Fibroblast of the aortic adventitia (primary cell): ENCODE measurements at regions not wholly inside any gene's neighbourhood (a gene's known extent, or its start where the extent isn't known, plus 50 kb on each side); places are given as distances from the start of the nearest gene placed in this dataset.

ENCODE experiments used
- DNase-seq: peaks from one replicate; pipeline ENCODE4 v3.0.0-alpha.2; 2010; ENCODE audit warnings: low read depth
- H3K4me3 ChIP-seq: 2 replicates; pipeline ENCODE4 v1.5.1; 2011; ENCODE audit warnings: low read depth, mild to moderate bottlenecking, control low read depth, low read length, moderate library complexity
- CTCF ChIP-seq: IDR thresholded peaks from 2 replicates; pipeline ENCODE4 v1.5.1; 2011; ENCODE audit warnings: mild to moderate bottlenecking, low read length, control low read depth, inconsistent platforms; ENCODE audit not compliant: insufficient read depth

DNA sequence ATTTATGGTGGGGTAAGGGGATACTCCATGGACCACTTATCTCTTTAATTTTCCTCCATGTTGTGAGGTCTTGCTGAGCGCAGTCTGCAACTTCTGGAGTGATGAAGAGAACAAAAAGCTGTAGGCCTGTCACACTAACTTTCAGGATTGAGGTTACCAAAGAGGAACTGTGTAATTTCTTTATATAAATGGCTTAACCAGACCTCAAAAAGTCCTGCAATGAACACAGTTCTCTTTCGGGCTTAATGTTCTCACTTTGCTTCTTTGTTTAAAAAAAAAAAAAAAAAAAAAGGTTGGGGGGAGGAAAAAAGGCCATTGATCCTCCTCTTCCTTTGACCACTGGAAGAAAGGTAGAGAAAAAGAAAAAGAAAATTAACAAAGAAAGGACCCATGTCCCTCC is 86.8 kb upstream of the SOX9 start:
- no peak for TF ChIP-seq CTCF
- no peak for DNase-seq
- no peak overlapping the region for H3K4me3 ChIP-seq

DNA sequence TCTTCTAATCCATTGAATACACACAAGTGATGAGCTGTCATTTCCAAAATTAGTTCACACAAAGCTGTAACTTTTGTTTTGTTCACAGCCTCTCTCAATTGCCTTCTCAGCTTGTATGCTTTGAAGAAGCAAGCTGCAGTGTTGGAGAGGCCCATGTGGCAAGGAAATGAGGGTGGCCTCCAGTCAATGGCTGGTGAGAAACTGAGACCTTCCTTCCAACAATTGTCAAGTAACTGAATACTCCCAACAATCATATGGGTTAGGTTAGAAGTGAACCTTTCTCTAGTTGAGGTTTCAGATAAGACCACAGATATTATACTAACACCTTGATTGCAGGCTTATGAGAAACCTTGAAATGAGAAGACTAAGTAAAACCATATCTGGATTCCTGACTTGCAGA is 82.4 kb upstream of the SOX9 start:
- no peak for DNase-seq
- no peak overlapping the region for H3K4me3 ChIP-seq
- TF ChIP-seq CTCF: no peak

GRCh38 chr17:72039490-72039889 is 81.3 kb upstream of the SOX9 start:
- DNase-seq: no peak
- no peak overlapping the region for H3K4me3 ChIP-seq
- TF ChIP-seq CTCF: no peak

DNA sequence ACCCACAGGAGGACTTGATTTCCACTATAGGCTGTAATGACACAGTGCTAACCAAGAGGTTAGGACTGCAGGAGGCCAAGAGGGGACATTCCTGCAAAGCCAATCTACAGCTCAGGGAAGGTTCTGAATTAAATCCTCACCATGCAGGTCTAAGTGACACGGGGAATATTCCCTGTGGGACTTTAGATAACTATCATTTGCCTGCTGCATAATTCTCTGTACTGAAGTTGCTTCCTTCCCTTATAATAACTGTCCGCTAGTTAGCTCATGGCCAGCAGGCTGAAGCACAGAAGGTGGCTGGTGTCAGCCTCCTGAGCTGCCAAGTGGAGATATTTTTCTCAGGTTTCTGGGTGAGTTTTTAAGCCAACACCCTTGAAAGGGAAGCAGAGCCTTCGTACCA is 74.6 kb upstream of the SOX9 start:
- no peak for TF ChIP-seq CTCF
- no peak for DNase-seq

DNA sequence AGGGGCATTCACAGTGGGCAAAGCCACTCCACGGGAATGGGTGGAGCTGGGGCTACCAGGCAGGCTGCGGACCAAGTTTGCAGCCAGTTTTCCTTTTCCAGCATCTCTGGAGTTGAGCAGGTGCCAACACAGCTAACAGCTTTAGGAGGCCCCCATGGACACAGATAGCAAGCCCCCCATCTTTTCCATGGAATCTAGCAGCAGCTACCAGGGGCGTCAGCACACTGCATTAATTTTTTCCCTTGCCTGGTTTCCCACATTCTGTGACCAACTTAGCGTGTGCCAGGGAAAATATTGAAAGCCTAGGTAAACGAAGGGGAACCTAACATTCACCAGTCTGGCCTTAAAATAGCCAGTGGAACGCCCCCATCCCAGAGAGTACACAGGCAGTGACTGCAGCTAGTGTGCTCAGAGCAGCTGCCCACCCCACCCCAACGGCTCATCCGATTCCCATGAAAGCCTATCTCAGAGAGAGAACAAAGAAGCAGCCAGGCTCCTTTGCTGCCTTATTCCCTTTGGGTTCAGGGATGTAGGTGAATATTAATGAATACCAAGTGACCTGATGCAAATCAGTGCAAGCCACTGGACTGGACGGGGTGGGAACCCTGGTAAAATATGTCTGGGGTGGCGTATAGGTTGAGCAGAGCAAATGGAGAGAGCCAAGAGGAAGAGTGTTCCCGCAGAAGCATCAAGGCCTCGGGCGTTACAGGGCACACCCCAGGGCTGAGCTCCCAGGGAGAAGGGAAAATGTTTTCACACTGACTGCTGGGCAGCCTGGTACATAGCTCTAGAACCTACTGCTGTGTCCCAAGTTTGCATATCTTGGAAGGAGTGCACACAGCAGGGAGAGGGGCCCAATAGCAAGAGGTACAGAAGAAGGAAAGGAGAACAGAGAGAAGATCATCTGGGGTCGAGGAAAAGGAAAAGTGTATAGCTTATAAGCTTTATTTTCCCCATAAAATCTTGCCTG is 73.9 kb upstream of the SOX9 start:
- no peak for DNase-seq
- no peak for TF ChIP-seq CTCF
- H3K4me3 ChIP-seq: no peak overlapping the region

More for the DNA sequence above, 74.6 kb upstream of the SOX9 start:
- H3K4me3 ChIP-seq: no peak overlapping the region

DNA sequence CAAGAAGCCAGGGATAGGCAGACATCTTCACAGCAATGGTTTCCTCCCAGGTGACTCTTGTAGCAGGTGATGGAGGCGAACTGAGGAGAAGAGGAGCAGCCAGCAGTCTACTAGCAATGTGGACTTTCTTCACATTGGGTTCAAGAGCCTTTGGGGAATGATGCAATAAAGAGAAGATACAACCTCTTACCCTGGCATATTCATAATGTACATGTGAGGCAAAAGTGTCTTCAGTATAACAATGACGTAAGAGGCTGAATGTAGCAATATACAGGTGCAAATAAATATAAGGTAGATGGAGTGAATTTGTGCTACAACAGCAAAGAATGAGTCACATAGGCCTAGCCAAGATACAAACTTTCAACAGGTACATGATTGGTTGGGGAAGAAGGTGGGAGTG is 70.9 kb upstream of the SOX9 start:
- no peak for TF ChIP-seq CTCF
- H3K4me3 ChIP-seq: no peak overlapping the region
- no peak for DNase-seq
